GM12872 (cell line): ENCODE measurements at regions not wholly inside any gene's neighbourhood (a gene's known extent, or its start where the extent isn't known, plus 50 kb on each side); places are given as distances from the start of the nearest gene placed in this dataset.

Experiments used
- CTCF ChIP-seq: IDR thresholded peaks from 3 replicates; pipeline ENCODE4 v1.5.1; 2011; ENCODE audit warnings: low read depth, mild to moderate bottlenecking, low read length, moderate library complexity; ENCODE audit not compliant: insufficient read depth

DNA sequence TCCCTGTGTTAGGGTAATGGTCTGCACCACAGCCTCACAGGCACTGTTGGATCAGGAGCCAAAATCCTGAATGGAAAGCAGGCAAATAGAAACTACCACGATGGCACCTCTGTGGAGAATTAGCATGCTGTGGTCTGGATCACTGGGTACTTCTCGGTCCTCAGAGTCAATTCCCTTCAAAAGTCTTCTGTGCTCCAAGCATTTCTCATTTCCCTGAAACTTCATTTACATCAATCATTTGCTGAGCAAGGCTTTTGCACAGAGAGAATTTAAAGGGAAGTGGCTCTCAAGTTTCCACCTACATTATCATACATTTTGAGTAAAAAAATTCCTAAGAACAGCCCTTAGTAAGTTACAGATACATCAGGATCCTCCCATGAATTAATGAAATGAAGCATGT lies 293.9 kb upstream of the NPSR1 start:
- TF ChIP-seq CTCF = no peak

DNA sequence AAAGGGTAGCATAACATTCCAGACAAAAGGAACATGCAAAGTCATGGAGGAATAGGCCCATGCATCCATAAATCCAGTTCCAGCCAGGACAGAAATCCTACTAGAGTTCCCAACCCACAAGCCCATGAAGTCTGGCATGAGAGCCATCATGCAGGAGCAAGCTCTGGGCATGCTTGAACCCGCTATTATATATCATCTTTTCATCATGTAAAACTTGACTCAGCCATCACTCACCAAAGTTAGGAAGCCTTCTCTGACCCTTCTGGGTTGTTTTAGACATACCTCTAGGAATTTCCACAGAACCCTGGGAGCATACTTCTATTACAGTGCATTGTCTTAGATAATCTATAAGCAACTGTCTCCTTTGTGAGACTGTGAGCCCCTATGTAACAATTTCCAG lies 293.0 kb upstream of the NPSR1 start:
- TF ChIP-seq CTCF = no peak

GRCh38 chr7:34365611-34366010 lies 292.4 kb upstream of the NPSR1 start:
- no peak for TF ChIP-seq CTCF

GRCh38 chr7:34371922-34372321 lies 286.1 kb upstream of the NPSR1 start:
- no peak for TF ChIP-seq CTCF

- no peak for TF ChIP-seq CTCF
Observed at GRCh38 chr7:34373940-34374339, 284.1 kb upstream of the NPSR1 start.

DNA sequence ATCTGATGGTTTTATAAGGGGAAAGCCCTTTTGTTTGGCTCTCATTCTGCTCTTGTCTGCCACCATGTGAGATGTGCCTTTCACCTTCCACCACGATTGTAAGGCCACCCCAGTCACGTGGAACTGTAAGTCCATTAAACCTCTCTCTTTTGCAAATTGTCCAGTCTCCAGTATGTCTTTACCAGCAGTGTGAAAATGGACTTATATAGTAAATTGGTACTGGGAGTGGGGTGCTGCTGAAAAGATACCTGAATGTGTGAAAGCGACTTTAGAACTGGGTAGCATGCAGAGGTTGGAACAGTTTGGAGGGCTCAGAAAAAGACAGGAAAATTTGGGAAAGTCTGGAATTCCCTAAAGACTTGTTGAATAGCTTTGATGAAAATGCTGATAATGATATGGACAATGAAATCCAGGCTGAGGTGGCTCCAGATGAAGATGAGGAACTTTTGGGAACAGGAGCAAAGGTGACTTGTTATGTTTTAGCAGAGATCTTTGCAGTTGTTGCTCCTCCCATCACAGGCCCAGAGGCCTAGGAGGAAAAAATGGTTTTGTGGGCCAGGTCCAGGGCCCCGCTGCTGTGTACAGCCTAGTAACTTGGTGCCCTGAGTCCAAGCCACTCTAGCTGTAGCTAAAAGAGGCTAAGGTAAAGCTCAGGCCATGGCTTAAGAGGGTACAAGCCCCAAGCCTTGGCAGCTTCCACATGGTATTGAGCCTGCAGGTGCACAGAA lies 275.7 kb upstream of the NPSR1 start:
- TF ChIP-seq CTCF = no peak

DNA sequence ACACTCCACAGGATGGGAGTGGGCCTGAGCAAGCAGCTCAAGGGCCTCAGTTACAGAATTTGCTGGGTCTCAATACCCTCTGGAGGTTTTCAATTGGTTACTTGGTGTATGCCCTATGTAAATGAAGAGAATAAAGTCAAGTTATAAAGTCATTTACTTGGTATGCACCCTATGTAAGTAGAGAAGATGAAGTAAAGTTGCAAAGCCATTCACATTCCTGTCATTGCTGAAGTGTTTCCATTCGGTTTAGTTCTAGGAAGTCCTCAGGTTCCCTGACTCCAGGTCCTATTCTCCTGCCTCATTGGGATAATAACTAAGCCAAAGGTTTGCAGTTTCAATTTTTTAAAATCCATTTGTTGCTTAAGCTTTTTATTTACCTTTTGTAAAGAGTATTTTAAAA lies 272.6 kb upstream of the NPSR1 start:
- no peak for TF ChIP-seq CTCF
